H54 (cell line): ENCODE measurements at regions not wholly inside any gene's neighbourhood (a gene's known extent, or its start where the extent isn't known, plus 50 kb on each side); places are given as distances from the start of the nearest gene placed in this dataset.

ENCODE experiments used
- DNase-seq: peaks from one replicate; pipeline ENCODE4 v3.0.0; 2011; ENCODE audit warnings: low spot score, mixed read lengths; ENCODE audit not compliant: insufficient read length
- FAIRE-seq: peaks from 3 replicates; lab custom pipeline; 2011; peaks lifted over from hg19 to GRCh38; lab: Jason Lieb, UNC
- POLR2A ChIP-seq: IDR thresholded peaks from 2 replicates; pipeline ENCODE4 v1.6.1; 2011; ENCODE audit warnings: low read depth, mild to moderate bottlenecking, low read length

DNA sequence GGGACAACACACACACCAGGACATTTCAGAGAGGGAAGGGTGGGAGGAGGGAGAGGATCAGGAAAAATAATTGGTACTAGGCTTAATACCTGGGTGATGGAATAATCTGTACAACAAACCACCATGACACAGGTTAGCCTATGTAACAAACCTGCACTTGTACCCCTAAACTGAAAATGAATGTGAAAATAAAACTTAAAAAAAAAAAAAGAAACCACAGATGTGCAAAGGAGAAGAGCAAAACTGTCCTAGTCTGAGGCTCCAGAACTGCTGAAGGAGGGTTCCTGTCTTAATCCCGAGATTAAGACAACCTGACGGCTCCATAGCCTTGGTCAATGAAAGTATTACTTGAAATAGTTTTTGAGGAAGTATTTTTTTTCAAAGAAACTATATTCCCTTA, 423.0 kb downstream of the NEBL start:
- TF ChIP-seq POLR2A, result no peak
- no peak for FAIRE-seq
- DNase-seq, result no peak

DNA sequence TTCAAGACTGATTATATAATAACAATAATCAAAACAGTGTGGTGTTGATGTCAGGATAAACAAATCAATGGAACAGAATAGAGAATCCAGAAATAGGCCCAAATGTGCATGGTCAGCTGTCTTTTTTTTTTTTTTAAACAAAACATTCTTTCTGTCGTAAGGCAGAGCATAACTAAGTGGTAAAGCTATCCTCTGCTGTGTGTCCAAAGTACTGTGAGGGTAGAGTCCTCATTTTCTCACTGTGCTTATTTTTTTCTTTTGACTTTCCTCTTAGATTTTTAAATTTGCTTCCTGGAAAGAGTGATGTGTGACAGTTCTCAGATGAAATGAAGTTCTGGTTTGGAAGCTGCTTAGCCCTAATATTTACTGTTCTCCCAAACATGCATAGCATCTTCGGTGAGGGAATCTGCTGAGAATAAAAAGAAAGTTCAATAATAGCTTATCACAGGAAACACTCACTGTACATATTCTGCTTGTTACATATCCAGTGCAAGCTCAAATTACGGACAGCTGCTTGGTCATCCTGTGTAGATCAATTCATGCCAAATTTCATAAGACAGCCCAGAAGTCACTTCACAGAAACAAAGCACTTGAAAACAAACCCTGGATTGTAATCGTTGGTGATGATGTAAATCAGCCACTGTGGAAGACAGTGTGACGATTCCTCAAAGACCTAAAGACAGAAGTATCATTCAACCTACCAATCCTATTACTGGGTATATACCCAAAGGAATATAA, 423.9 kb downstream of the NEBL start:
- FAIRE-seq, result no peak
- TF ChIP-seq POLR2A, result no peak

DNA sequence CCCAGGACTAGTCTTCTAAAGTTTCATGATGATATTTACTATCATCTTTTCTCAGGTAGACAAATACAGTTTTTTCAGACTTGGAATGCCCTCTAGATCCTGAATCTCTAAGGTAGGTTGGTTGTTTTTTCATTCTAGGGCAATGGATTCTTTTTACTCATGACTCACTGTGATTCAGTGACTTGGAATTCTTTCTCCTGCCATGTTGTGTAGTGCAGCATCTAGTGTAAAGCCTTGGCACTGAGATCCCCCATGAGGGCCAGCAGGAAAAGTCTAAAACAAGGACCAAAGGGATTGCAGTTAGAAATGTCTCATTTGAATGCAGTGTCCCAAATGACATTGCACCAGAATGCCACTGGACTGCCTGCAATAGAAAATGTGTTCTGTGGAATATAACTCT, 430.4 kb downstream of the NEBL start:
- no peak for TF ChIP-seq POLR2A
- FAIRE-seq (peak; percentile 83), DNase-seq (peak; percentile 23)

More for the DNA sequence above, 423.9 kb downstream of the NEBL start:
- no peak for DNase-seq

DNA sequence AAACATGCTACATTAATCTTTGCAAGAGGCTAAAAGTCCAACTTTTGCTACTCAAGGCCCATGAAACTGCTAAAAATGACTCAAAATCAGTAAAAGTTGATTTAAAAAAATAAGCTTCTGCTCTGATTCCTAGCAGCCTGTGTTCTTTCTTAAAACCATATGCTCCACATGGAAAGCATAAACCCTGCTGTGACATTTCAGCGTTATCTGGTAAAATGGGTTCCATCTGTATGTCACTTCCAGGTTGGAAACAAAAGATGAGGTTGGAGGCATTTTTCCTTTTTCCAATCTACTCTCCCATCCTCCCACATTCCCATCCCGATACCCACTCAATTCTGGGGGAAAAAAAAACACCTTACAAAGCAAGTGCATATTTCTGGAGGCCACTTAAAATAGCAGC, 439.5 kb downstream of the NEBL start:
- DNase-seq (no peak), FAIRE-seq (no peak)
- TF ChIP-seq POLR2A, result no peak

DNA sequence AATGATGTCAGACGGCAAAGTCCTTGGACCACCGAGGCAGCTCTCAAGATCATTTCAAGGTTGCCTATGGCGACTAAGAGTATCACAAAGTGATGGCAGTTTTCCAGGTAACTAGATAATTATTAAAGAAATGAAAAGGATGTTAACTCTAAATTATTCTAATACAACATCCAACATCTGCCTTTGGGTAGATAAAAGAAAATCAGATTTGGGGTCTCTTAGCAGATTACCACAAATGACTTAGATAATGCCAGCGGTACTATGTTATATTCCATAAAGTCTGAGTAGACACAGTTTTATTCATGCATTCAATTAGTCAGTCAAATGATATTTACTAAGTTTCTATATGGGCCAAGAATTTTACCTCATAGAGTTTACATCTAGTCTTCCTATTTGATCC, 441.3 kb downstream of the NEBL start:
- FAIRE-seq (no peak), DNase-seq (no peak)
- no peak for TF ChIP-seq POLR2A

DNA sequence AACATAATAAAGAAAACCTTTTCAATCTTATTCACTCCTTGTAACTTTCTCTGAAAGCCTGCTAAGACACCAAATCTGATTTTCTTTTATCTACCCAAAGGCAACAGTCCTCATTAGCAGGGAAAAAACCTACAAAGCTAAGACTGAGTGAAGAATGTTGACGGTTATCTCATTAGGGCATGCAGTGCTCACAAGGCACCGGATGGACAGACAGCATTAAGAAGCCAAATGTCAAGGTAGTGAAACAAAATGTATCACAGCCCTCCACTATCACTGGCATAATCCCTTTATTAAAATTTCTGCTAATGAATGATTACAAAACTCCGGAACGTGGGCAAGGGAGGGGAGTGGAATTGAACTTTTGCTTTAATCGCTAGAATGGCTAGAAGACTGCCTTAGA, 442.8 kb downstream of the NEBL start:
- no peak for TF ChIP-seq POLR2A
- no peak for DNase-seq
- no peak for FAIRE-seq

DNA sequence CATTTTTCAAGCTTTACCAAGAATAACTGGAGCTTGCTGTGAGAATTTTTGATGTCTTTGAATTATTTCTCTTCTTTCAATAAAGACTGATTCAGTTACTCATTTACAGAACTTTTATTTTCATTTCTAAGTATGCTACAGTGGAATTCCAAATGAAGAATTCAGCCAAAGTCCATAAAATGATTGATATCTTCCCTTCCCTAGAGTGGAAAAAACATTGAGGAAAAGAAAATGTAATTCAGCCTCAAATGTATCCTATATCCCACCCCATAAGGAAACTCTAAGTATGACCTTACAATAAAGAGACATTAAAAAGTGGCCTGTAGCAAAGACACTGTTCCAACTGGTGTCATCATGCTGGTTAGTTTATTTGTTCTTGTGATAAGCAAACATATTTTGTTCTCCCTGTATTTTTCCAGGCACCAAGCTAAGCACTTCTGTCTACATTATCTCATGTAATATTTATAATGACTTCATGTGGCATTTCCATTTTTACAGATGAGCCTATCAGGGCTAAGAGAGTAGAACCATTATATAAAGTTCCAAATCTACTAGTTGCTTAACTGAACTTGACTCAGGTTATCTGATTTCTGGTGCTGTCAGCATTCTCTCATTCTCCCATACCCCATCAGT, 450.4 kb downstream of the NEBL start:
- DNase-seq, result no peak
- TF ChIP-seq POLR2A, result no peak
- no peak for FAIRE-seq

DNA sequence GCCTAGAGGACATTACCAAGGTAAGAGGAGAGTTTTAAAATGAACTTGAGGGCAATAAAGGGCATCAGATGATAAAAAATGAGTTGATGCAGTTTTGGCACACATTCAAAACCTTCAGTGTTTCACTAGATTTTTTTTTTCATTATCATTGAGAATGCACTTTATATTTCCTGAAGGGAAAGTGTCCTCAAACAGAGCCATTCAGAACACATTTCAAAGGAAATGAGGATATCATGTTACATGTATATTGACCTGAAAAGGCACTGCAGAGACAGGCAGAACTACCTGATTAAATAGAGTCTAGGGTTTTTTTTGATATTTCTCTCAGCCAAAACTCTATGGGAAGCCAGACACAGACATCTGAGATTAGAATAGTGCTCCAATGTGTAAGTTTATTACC, 454.0 kb downstream of the NEBL start:
- no peak for FAIRE-seq

DNA sequence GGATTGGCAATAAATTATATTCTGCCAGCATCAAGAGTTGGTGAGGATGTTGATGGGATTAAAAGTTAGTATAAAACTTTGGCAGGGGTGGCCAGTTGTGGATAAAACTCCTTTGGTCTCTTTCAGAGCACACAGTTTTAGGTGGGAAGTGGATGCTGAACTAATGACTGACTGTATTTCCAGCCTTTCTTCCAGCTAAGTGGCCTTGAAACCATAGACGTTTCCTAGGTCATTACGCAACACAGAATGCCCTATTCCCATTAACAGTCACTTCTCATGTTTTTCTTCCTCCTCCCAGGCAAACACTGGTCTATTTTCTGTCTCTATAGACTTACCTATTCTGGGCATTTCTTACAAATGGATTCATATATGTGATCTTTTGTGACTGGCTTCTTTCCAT, 467.4 kb downstream of the NEBL start:
- DNase-seq (no peak), FAIRE-seq (no peak)
- TF ChIP-seq POLR2A, result no peak

More for the DNA sequence above, 454.0 kb downstream of the NEBL start:
- TF ChIP-seq POLR2A, result no peak
- no peak for DNase-seq

DNA sequence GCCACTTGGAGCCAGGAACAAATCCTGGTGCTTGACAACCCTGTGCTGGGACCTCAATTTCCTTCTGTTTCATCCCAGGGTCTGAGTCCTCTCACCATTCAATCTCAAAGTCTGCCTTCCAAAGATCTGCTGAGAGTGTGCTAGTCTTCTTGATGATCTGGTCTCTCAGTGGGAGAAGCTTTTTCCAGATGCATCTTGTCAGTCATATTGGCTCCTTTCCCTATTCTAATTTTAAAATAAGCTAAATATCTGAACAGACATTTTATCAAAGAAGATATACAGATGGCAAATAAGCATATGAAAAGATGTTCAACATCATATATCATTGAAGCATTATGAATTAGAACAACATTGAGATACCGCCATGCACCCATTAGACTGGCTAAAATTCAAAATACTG, 469.3 kb downstream of the NEBL start:
- DNase-seq (no peak), FAIRE-seq (no peak)
- TF ChIP-seq POLR2A, result no peak

DNA sequence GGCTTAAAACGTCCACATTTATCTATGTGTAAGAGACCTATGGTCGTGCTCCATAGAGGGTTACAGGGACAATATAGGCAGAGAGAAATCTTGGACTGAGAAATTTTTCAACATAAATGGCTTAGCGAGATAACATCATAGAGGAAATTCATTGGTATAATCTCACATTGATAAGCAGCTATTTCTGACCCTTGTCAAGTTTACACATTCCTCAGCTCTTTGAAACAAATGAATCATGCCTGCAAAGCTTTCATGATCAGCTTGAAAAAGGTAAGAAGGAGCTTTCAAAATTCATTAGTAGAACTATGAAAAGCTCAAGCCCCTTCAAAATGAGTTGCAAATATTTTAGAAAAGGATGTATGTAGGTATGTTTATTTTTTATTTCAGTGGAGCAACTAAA, 478.8 kb downstream of the NEBL start:
- DNase-seq (no peak), FAIRE-seq (no peak)
- TF ChIP-seq POLR2A, result no peak

DNA sequence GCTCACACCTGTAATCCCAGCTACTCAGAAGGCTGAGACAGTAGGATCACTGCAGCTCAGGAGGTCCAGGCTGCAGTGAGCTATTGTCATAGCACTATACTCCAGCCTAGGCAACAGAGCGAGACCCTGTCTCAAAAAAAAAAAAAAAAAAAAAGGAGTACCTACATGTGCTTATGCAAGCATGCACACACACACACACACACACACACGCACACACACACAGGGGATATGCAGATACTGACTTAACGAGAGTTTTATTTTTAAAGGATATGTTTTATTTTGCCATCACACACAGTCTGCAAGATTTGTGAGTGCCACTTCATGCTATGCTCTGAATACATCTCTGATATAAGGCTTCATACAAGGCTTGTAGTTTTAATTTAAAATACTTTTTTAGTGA, 479.3 kb downstream of the NEBL start:
- no peak for TF ChIP-seq POLR2A
- FAIRE-seq (no peak), DNase-seq (no peak)

DNA sequence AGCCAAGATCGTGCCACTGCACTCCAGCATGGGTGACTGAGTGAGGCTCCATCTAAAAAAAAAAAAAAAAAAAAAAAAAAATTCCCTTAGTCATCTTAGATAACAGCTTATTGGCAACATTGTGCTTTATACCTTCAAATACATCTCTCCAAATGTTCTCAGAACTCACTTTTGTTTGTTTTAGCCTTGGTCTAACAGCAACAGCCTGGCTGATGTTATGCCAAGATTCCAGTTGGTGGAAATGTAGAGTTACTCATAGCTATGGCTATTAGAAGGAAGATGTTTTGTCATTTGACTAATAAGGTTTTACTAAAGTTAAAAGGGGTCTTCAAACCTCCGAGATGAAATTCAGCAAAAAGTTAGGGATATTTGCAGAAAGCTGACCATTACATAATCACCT, 481.4 kb downstream of the NEBL start:
- FAIRE-seq (no peak), DNase-seq (no peak)
- TF ChIP-seq POLR2A, result no peak

DNA sequence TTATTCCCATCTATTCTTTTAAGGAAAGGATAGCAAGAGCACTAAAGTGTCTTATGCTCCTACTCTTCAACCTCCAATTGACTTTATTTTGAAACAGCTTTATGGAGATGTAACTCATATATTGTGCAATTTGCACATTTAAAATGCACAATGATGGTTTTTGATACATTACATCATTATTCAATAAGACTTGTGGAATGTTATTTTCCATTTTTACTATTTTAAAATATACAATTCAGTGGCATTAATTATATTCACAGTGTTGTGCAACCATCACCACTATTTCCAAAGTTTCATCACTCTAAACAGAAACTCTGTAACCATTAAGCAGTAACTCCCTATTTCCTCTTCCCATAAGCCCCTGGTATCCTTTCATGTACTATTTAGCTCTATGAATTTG, 489.8 kb downstream of the NEBL start:
- DNase-seq (no peak), FAIRE-seq (no peak)
- no peak for TF ChIP-seq POLR2A

DNA sequence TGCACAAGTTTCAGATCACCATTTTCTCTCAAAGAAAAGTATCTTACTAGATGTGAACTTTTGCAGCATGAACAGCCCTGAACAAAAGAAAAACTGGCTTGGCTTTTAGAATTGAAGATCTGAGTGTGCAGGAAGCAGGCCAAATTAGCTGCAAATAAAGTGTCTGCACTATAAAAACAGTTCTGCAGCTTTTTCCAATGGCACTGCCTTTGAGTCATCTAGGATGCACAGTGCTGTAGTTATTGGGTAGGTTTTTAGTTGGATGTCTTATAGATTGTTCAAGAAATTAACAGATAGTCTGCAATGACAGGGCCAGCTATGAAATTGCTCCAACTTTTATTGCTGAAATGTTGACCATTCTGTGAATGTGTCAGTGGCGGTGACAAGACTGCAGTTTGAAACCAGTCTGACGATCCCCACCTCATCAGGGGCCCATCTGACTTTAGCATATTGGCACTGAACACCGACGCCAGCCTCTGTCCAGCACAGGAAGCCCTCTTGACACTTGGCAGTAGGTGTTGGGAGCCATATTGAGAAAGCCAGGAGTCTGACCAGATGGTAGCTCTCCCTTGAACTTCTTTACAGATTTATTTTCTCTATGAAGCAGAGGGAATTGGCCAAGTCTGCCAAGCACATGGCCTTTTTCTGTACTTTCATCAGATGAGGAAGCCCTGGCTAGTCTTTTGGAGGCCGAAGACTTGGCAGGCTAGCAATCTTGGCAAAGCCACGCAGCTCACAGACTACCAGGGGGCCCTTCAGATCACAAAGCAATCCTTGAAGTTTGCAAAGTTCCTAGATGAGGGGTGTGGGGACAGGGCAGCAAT, 490.6 kb downstream of the NEBL start:
- DNase-seq (no peak), FAIRE-seq (no peak)
- no peak for TF ChIP-seq POLR2A
